NCI-H2107 treated with DMSO at 0.1 percent for 48 hours (cell line): ENCODE measurements at regions not wholly inside any gene's neighbourhood (a gene's known extent, or its start where the extent isn't known, plus 50 kb on each side); places are given as distances from the start of the nearest gene placed in this dataset.

Experiments
- DNase-seq: peaks from one replicate; lab custom pipeline; 2025; ENCODE audit not compliant: unreplicated experiment; lab: John Stamatoyannopoulos, UW

DNA sequence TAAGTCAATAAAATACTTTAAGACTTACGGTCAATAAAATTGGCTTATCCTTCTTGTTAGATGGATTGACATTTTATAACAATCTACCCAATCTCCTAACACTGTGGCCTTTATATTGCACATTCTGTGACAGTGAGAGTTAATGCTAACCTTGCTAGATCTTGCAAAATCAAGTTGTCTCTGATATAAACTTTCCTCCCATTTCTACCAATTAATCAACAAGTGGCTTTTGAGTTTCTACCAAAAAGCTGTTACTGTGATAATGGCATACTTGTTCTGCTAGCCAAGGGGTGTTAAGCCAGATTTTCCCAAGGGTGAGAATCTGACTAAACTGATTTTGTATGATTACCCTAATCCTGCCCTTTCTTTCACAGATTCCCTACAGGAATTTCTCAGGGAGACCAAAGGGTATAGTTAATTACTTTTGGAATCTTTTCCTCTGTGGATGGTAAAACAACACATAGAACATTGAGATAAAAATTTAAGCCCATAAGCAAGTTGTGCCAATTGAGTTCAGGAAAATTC is 174.1 kb upstream of the SUCLG2 start:
- DNase-seq, result no peak

GRCh38 chr3:67821135-67821534 is 166.7 kb upstream of the SUCLG2 start:
- DNase-seq, result no peak

- no peak for DNase-seq
These were observed 165.0 kb upstream of the SUCLG2 start for GRCh38 chr3:67819447-67819846.

GRCh38 chr3:67809370-67809935 is 155.0 kb upstream of the SUCLG2 start:
- no peak for DNase-seq

DNA sequence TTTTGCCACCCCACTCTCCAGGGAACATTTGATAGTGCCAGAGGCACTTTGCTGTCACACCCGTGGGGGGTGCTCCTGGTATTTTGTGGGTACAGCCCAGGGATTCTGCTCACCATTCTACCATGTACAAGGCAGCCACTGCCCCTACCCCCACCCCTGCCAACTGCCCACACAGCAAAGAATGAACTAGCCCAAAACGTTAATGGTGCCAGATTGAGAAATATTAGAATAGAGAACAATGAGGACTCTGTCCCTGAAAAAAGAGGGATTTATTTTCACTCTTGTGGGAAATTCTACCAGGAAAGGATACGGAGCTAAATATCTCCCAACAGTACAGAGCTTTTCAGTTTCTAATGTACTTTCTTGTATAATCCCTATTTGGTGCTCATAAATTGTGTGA is 154.5 kb upstream of the SUCLG2 start:
- DNase-seq, result no peak

DNA sequence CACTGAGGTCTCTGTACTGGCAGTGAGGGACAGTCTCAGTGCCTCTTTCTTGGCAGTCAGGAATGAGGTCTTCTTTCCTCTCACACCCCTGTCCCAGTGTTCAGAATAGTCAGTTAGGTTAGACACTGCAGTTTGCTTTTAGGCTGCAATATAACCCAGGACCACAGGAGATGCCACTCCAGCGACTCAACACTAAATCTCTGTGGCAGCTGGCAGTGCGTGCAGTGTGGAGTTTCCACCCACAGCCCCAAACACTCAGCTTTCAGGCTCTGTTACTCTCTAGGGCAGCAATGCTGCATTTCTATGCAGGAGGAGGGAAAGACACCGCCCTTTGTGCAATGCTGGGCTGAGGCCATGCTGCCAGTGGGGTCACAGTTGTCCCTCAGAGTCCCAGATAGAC is 150.2 kb upstream of the SUCLG2 start:
- DNase-seq, result no peak

DNA sequence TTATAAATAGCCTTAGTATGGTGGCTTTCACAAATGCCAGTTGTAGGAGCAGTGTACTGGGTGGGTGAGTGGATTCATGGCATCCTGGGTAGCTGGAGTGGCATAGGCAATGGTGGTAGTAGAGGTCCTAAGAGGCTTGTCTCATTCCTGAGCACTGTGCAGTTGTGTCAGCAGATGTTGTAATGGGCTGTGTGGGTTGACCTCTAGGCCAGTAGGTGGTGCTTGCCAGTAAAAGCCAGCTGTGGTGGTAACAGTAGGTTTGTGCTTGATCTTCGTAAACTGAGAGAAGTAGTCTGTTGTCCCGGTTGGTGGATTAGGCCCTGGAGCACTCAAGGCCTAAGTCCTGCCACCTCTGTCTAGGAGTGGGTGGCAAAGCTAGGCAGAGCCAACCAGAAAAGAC is 149.7 kb upstream of the SUCLG2 start:
- no peak for DNase-seq

- no peak for DNase-seq
These were observed 144.0 kb upstream of the SUCLG2 start for GRCh38 chr3:67798412-67798811.

GRCh38 chr3:67791620-67792019 is 137.2 kb upstream of the SUCLG2 start:
- DNase-seq, result no peak

DNA sequence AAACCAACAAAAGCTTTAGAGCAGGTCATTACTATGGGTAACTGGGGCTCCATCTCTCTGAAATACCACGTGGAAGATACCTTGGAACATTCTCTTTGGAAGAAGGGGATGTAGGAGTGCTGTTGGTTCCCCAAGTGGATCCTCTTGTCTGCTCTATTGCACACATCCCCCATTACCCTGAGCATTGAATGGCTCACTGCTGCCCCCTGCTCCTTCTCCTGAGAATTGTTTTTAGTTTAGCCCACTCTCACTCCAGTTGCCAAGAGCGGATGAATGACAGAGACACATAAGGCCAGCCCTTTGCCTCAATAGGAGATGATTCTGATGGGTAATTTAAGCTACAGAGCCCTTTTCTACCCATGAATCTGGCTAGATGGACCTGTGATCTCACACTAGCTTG is 135.6 kb upstream of the SUCLG2 start:
- peak; percentile 23 for DNase-seq

GRCh38 chr3:67788396-67788795 is 134.0 kb upstream of the SUCLG2 start:
- no peak for DNase-seq

DNA sequence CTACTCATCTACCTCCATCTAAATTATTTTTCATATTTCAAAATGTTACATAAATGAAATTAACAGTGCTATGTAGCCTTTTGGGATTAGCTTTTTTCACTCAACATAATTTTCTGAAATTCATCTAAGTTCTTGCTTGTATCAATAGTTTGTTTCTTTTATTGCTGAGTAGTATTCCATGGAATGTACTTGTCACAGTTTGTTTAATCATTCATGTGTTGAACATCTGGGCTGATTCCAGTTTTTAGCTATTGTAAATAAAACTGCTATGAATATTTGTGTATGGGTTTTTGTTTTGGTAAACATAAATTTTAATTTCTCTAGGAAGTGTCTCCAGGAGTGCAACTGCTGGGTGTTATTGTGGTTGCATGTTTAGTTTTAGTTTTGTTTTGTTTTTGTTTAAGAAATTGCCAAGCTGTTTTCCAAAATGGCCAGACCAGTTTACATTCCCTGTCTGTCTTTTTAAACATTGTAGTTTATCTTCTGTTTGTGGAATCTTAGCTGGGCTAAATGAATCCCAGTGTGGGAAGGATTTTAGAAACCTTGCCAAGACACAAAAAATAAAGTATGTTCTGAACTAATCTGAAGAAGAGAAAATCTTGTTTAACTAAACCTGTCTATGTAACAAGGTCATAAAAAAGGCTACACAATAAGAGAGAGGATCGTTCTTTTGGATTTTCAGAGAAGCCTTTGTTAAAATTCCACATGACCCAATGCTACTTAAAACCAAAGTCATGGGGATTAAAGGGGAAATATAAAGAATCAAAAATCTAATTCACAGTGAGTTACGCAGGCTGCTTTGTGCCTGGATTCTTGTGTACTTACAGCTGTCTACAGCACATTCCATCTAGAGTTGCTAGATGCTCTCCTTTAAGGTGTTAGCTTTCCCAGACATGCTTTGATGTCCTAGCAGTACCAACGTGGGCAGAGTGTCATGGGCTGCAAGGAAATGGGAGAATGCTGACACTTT is 129.2 kb upstream of the SUCLG2 start:
- no peak for DNase-seq

DNA sequence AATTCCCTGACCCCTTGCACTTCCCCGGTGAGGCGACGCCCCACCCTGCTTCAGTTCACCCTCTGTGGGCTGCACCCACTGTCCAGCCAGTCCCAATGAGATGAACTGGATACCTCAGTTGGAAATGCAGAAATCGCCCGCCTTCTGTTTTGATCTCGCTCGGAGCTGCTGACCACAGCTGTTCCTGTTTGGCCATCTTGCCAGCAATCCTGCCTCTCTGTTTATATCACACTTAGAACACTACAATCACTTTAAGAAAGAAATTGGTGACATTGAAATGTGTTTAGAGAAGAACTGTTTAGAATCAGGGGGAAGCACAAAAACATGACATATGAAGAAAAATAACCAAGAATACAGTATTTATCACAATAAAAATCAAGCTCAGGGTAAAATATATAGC is 127.5 kb upstream of the SUCLG2 start:
- DNase-seq, result no peak

GRCh38 chr3:67781218-67781617 is 126.8 kb upstream of the SUCLG2 start:
- no peak for DNase-seq

DNA sequence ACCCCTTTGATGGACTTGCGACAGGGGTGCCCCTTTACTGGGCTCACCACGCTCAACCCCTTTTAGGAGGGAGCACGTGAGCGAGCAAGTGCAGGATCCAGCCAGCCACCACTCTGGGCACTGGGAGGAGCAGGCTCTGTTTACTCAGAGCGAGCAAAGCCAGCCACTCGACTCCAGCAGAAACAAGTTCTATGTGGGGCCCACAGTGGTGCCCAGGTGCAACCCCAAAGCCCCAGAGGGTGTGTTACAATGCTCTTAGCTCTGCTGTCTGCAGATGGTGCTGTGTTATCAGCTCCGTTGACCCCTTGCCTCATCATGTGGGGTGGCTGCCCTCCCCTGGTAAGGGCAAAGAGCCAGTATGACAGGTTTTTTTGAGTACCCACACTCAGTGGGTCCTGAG is 120.3 kb upstream of the SUCLG2 start:
- DNase-seq, result no peak

GRCh38 chr3:67765575-67765974 is 111.2 kb upstream of the SUCLG2 start:
- no peak for DNase-seq

DNA sequence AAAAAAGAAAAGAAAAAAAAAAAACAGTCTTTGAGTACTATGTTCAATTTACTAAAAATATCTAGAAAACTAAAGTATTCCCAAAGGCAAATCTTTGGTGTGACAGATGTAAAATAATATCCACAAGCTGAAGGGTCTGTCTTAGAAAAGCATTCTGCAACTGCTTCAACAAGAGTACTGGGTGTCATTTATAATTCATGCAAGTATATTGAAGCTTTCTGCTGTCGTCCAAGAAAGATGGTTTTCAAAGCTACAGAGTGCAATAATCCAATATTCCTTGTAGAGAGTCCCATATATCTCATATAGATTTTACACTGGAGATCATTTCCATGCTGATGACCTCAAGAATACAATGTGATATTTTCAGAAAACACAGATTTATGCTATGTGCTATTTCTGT is 90.9 kb upstream of the SUCLG2 start:
- DNase-seq, result no peak

GRCh38 chr3:67744699-67745098 is 90.3 kb upstream of the SUCLG2 start:
- no peak for DNase-seq

DNA sequence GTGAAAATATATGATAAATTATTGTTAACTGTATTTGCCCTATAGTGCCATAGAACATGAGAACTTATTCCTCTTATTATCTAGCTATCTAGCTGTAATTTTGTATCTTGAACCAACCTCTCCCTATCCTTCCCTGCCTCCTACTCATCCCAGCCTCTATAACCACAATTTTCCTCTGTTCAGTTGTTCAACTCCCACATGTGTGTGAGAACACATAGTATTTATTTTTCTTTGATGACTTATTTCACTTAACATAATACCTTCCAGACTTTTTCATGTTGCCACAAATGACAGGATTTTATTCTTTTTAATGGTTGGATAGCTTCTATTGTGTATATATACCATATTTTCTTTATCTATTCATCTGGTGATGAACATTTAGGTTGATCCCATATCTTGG is 85.4 kb upstream of the SUCLG2 start:
- no peak for DNase-seq

GRCh38 chr3:67737906-67738865 is 83.8 kb upstream of the SUCLG2 start:
- no peak for DNase-seq

DNA sequence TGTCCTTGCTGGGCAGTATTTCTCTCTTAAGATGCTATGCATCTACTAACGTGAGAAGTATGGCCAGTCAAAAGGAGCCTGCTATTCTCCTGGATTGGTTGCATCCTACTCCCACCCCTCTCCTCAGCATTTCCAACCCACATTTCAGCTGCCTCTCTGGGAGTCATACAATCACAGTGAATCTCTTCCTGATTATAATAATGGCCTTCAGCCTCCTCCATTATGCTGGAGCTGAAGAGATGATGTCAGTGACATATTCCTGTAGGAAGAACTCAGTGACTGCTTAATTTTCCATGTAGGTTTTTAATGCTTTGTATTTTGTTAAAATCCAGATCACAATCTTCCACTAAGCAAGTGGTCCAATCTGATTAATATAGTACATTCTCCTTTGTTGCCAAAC is 82.7 kb upstream of the SUCLG2 start:
- DNase-seq, result no peak
